ENCODE measurements at regions not wholly inside any gene's neighbourhood (a gene's known extent, or its start where the extent isn't known, plus 50 kb on each side); places are given as distances from the start of the nearest gene placed in this dataset.
A peak's percentile ranks its signal among the peaks of the same experiment; 100 is the strongest.

- Histone ChIP-seq H3K27me3 (ENCODE audit: control insufficient read depth, insufficient read depth, low read length) (no peaks in the 10 kb centered on the region), H3K36me3 (ENCODE audit: control insufficient read depth, insufficient read depth, low read length) (no peaks in the 10 kb centered on the region), H3K4me1 (ENCODE audit: control insufficient read depth, insufficient read depth, low read length) (peaks cover 27% of the 10 kb centered on the region), H3K9ac (ENCODE audit: low read length) (no peak overlapping the region), H3K4me3 (ENCODE audit: low read depth, low read length) (no peak overlapping the region), H3K9me3 (ENCODE audit: control insufficient read depth, insufficient read depth, low read depth, low read length) (no peaks in the 10 kb centered on the region; the same call in 1 of the 2 replicates), H3K27ac (ENCODE audit: low read depth, low read length) (no peak overlapping the region)
Measured at GRCh38 chr10:20616918-20617810, 279.9 kb downstream of the NEBL start.

GRCh38 chr10:20616056-20616671 is 280.9 kb downstream of the NEBL start:
- H3K4me1 ChIP-seq (ENCODE audit: control insufficient read depth, insufficient read depth, low read length): peaks cover 27% of the 10 kb centered on the region
- H3K27ac ChIP-seq (ENCODE audit: low read depth, low read length): no peak overlapping the region

GRCh38 chr10:20615395-20615794 is 281.7 kb downstream of the NEBL start:
- Histone ChIP-seq H3K4me1 (ENCODE audit: control insufficient read depth, insufficient read depth, low read length) (peaks cover 27% of the 10 kb centered on the region), H3K9me3 (ENCODE audit: control insufficient read depth, insufficient read depth, low read depth, low read length) (no peaks in the 10 kb centered on the region; the same call in 1 of the 2 replicates), H3K4me3 (ENCODE audit: low read depth, low read length) (no peak overlapping the region), H3K27ac (ENCODE audit: low read depth, low read length) (peak overlapping the region; percentile 58; the same call in 1 of the 2 replicates), H3K36me3 (ENCODE audit: control insufficient read depth, insufficient read depth, low read length) (no peaks in the 10 kb centered on the region), H3K9ac (ENCODE audit: low read length) (peak overlapping the region; percentile 11), H3K27me3 (ENCODE audit: control insufficient read depth, insufficient read depth, low read length) (no peaks in the 10 kb centered on the region)

More at GRCh38 chr10:20616056-20616671, 280.9 kb downstream of the NEBL start:
- Histone ChIP-seq H3K9ac (ENCODE audit: low read length) (no peak overlapping the region), H3K27me3 (ENCODE audit: control insufficient read depth, insufficient read depth, low read length) (no peaks in the 10 kb centered on the region), H3K4me3 (ENCODE audit: low read depth, low read length) (no peak overlapping the region), H3K9me3 (ENCODE audit: control insufficient read depth, insufficient read depth, low read depth, low read length) (no peaks in the 10 kb centered on the region; the same call in 1 of the 2 replicates), H3K36me3 (ENCODE audit: control insufficient read depth, insufficient read depth, low read length) (no peaks in the 10 kb centered on the region)

- H3K9ac ChIP-seq (ENCODE audit: low read length): peak overlapping the region; percentile 14
- H3K27ac ChIP-seq (ENCODE audit: low read depth, low read length): peak overlapping the region; percentile 67
Measured at GRCh38 chr10:20614911-20615310, 282.2 kb downstream of the NEBL start.

GRCh38 chr10:20608503-20608902 is 288.6 kb downstream of the NEBL start:
- H3K4me3 ChIP-seq (ENCODE audit: low read depth, low read length): no peak overlapping the region
- H3K27me3 ChIP-seq (ENCODE audit: control insufficient read depth, insufficient read depth, low read length): no peaks in the 10 kb centered on the region
- peaks cover 2% of the 10 kb centered on the region for H3K9me3 ChIP-seq (ENCODE audit: control insufficient read depth, insufficient read depth, low read depth, low read length)
- H3K27ac ChIP-seq (ENCODE audit: low read depth, low read length): no peak overlapping the region
- H3K9ac ChIP-seq (ENCODE audit: low read length): no peak overlapping the region
- H3K36me3 ChIP-seq (ENCODE audit: control insufficient read depth, insufficient read depth, low read length): no peaks in the 10 kb centered on the region
- no peaks in the 10 kb centered on the region for H3K4me1 ChIP-seq (ENCODE audit: control insufficient read depth, insufficient read depth, low read length)

More at GRCh38 chr10:20614911-20615310, 282.2 kb downstream of the NEBL start:
- no peaks in the 10 kb centered on the region for H3K36me3 ChIP-seq (ENCODE audit: control insufficient read depth, insufficient read depth, low read length)
- H3K4me1 ChIP-seq (ENCODE audit: control insufficient read depth, insufficient read depth, low read length): peaks cover 23% of the 10 kb centered on the region
- peaks cover 1% of the 10 kb centered on the region for H3K9me3 ChIP-seq (ENCODE audit: control insufficient read depth, insufficient read depth, low read depth, low read length)
- no peak overlapping the region for H3K4me3 ChIP-seq (ENCODE audit: low read depth, low read length)
- H3K27me3 ChIP-seq (ENCODE audit: control insufficient read depth, insufficient read depth, low read length): no peaks in the 10 kb centered on the region

GRCh38 chr10:20606985-20607384 is 290.1 kb downstream of the NEBL start:
- Histone ChIP-seq H3K4me1 (ENCODE audit: control insufficient read depth, insufficient read depth, low read length) (no peaks in the 10 kb centered on the region), H3K27me3 (ENCODE audit: control insufficient read depth, insufficient read depth, low read length) (no peaks in the 10 kb centered on the region), H3K27ac (ENCODE audit: low read depth, low read length) (no peak overlapping the region), H3K36me3 (ENCODE audit: control insufficient read depth, insufficient read depth, low read length) (no peaks in the 10 kb centered on the region), H3K9ac (ENCODE audit: low read length) (no peak overlapping the region), H3K4me3 (ENCODE audit: low read depth, low read length) (no peak overlapping the region), H3K9me3 (ENCODE audit: control insufficient read depth, insufficient read depth, low read depth, low read length) (peaks cover 2% of the 10 kb centered on the region; the same call in 1 of the 2 replicates)

GRCh38 chr10:20601941-20602461 is 295.1 kb downstream of the NEBL start:
- Histone ChIP-seq H3K27me3 (ENCODE audit: control insufficient read depth, insufficient read depth, low read length) (no peaks in the 10 kb centered on the region), H3K36me3 (ENCODE audit: control insufficient read depth, insufficient read depth, low read length) (no peaks in the 10 kb centered on the region), H3K4me3 (ENCODE audit: low read depth, low read length) (no peak overlapping the region), H3K9ac (ENCODE audit: low read length) (no peak overlapping the region), H3K9me3 (ENCODE audit: control insufficient read depth, insufficient read depth, low read depth, low read length) (no peaks in the 10 kb centered on the region), H3K4me1 (ENCODE audit: control insufficient read depth, insufficient read depth, low read length) (peaks cover 21% of the 10 kb centered on the region), H3K27ac (ENCODE audit: low read depth, low read length) (no peak overlapping the region)

- Histone ChIP-seq H3K9me3 (ENCODE audit: control insufficient read depth, insufficient read depth, low read depth, low read length) (no peaks in the 10 kb centered on the region), H3K36me3 (ENCODE audit: control insufficient read depth, insufficient read depth, low read length) (no peaks in the 10 kb centered on the region), H3K4me1 (ENCODE audit: control insufficient read depth, insufficient read depth, low read length) (peaks cover 26% of the 10 kb centered on the region), H3K27me3 (ENCODE audit: control insufficient read depth, insufficient read depth, low read length) (no peaks in the 10 kb centered on the region), H3K4me3 (ENCODE audit: low read depth, low read length) (no peak overlapping the region), H3K27ac (ENCODE audit: low read depth, low read length) (peak overlapping the region; percentile 45; the same call in 1 of the 2 replicates), H3K9ac (ENCODE audit: low read length) (no peak overlapping the region)
Measured at GRCh38 chr10:20598590-20598989, 298.5 kb downstream of the NEBL start.

GRCh38 chr10:20596911-20597310 is 300.2 kb downstream of the NEBL start:
- Histone ChIP-seq H3K27me3 (ENCODE audit: control insufficient read depth, insufficient read depth, low read length) (no peaks in the 10 kb centered on the region), H3K9me3 (ENCODE audit: control insufficient read depth, insufficient read depth, low read depth, low read length) (no peaks in the 10 kb centered on the region), H3K4me3 (ENCODE audit: low read depth, low read length) (no peak overlapping the region), H3K9ac (ENCODE audit: low read length) (no peak overlapping the region), H3K27ac (ENCODE audit: low read depth, low read length) (no peak overlapping the region), H3K4me1 (ENCODE audit: control insufficient read depth, insufficient read depth, low read length) (peaks cover 26% of the 10 kb centered on the region), H3K36me3 (ENCODE audit: control insufficient read depth, insufficient read depth, low read length) (no peaks in the 10 kb centered on the region)

- Histone ChIP-seq H3K9me3 (ENCODE audit: control insufficient read depth, insufficient read depth, low read depth, low read length) (no peaks in the 10 kb centered on the region), H3K9ac (ENCODE audit: low read length) (no peak overlapping the region), H3K36me3 (ENCODE audit: control insufficient read depth, insufficient read depth, low read length) (no peaks in the 10 kb centered on the region), H3K4me1 (ENCODE audit: control insufficient read depth, insufficient read depth, low read length) (peaks cover 26% of the 10 kb centered on the region), H3K4me3 (ENCODE audit: low read depth, low read length) (no peak overlapping the region), H3K27ac (ENCODE audit: low read depth, low read length) (no peak overlapping the region), H3K27me3 (ENCODE audit: control insufficient read depth, insufficient read depth, low read length) (no peaks in the 10 kb centered on the region)
Measured at GRCh38 chr10:20596065-20596755, 300.9 kb downstream of the NEBL start.
